ENCODE measurements at regions not wholly inside any gene's neighbourhood (a gene's known extent, or its start where the extent isn't known, plus 50 kb on each side); places are given as distances from the start of the nearest gene placed in this dataset.

- no peak for DNase-seq (ENCODE audit: low read depth in 2 of 2)
Observed at GRCh38 chr21:25381936-25382452, 225.3 kb downstream of the MRPL39 start.

GRCh38 chr21:25375675-25376074 lies 231.6 kb downstream of the MRPL39 start:
- no peak for DNase-seq (ENCODE audit: low read depth in 2 of 2)

GRCh38 chr21:25373126-25374082 lies 233.9 kb downstream of the MRPL39 start:
- DNase-seq (ENCODE audit: low read depth in 2 of 2) = no peak

- no peak for DNase-seq (ENCODE audit: low read depth in 2 of 2)
Observed at GRCh38 chr21:25371841-25372425, 235.3 kb downstream of the MRPL39 start.

- no peak for DNase-seq (ENCODE audit: low read depth in 2 of 2)
Observed at GRCh38 chr21:25370311-25370744, 237.0 kb downstream of the MRPL39 start.

- DNase-seq (ENCODE audit: low read depth in 2 of 2) = no peak
Observed at GRCh38 chr21:25369524-25370300, 237.6 kb downstream of the MRPL39 start.

- DNase-seq (ENCODE audit: low read depth in 2 of 2) = no peak
Observed at GRCh38 chr21:25368531-25368930, 238.8 kb downstream of the MRPL39 start.

GRCh38 chr21:25366116-25366515 lies 241.2 kb downstream of the MRPL39 start:
- DNase-seq (ENCODE audit: low read depth in 2 of 2) = no peak

GRCh38 chr21:25362375-25363267 lies 244.7 kb downstream of the MRPL39 start:
- no peak for DNase-seq (ENCODE audit: low read depth in 2 of 2)

GRCh38 chr21:25361765-25362164 lies 245.5 kb downstream of the MRPL39 start:
- DNase-seq (ENCODE audit: low read depth in 2 of 2) = no peak

GRCh38 chr21:25361097-25361496 lies 246.2 kb downstream of the MRPL39 start:
- DNase-seq (ENCODE audit: low read depth in 2 of 2) = no peak

- DNase-seq (ENCODE audit: low read depth in 2 of 2) = no peak
Observed at GRCh38 chr21:25360593-25360992, 246.7 kb downstream of the MRPL39 start.

GRCh38 chr21:25359724-25360123 lies 247.6 kb downstream of the MRPL39 start:
- no peak for DNase-seq (ENCODE audit: low read depth in 2 of 2)

- no peak for DNase-seq (ENCODE audit: low read depth in 2 of 2)
Observed at GRCh38 chr21:25350056-25350455, 257.2 kb downstream of the MRPL39 start.

GRCh38 chr21:25343774-25344545 lies 263.3 kb downstream of the MRPL39 start:
- no peak for DNase-seq (ENCODE audit: low read depth in 2 of 2)

GRCh38 chr21:25342816-25343215 lies 264.5 kb downstream of the MRPL39 start:
- DNase-seq (ENCODE audit: low read depth in 2 of 2) = no peak

- DNase-seq (ENCODE audit: low read depth in 2 of 2) = no peak
Observed at GRCh38 chr21:25341981-25342380, 265.3 kb downstream of the MRPL39 start.

GRCh38 chr21:25338415-25338814 lies 268.9 kb downstream of the MRPL39 start:
- no peak for DNase-seq (ENCODE audit: low read depth in 2 of 2)

- no peak for DNase-seq (ENCODE audit: low read depth in 2 of 2)
Observed at GRCh38 chr21:25334046-25334730, 273.1 kb downstream of the MRPL39 start.

- DNase-seq (ENCODE audit: low read depth in 2 of 2) = no peak
Observed at GRCh38 chr21:25331286-25331685, 276.0 kb downstream of the MRPL39 start.
